Right lobe of liver (tissue), 6 donors: ENCODE measurements at regions not wholly inside any gene's neighbourhood (a gene's known extent, or its start where the extent isn't known, plus 50 kb on each side); places are given as distances from the start of the nearest gene placed in this dataset.

Experiments used
- ATAC-seq, 4 donors: fragments of 200-7000 bp; cut with Tn5 transposase; one replicate each; pipeline ENCODE4 v1.9.1; 2020; ENCODE audit warnings: mild to moderate bottlenecking in 4 of 4, moderate library complexity in 4 of 4
- DNase-seq, 3 donors: peaks; one replicate each; pipeline ENCODE4 v3.0.0-alpha.2; 2020
- H3K27ac ChIP-seq, 3 donors: fragments of 200-600 bp; one replicate each; pipeline ENCODE4 v1.8.0; 2022
- H3K27me3 ChIP-seq, 2 donors: fragments of 200-600 bp; one replicate each; pipeline ENCODE4 v1.8.0; 2022
- H3K36me3 ChIP-seq, 4 donors: fragments of 200-600 bp; sonication (generic) in 1 of 4; one replicate each; pipeline versions ENCODE4 v1.5.1 to v1.8.0; 2017 to 2022; ENCODE audit warnings: control low read depth in 1 of 4
- H3K4me1 ChIP-seq, 4 donors: fragments of 200-600 bp; sonication (generic) in 1 of 4; one replicate each; pipeline versions ENCODE4 v1.5.1 to v1.8.0; 2017 to 2022; ENCODE audit warnings: control low read depth in 1 of 4
- H3K4me3 ChIP-seq, 3 donors: fragments of 200-600 bp; one replicate each; pipeline ENCODE4 v1.8.0; 2022
- H3K9me3 ChIP-seq, 4 donors: fragments of 200-600 bp; sonication (generic) in 1 of 4; one replicate each; pipeline versions ENCODE4 v1.5.1 to v1.8.0; 2017 to 2022; ENCODE audit warnings: control low read depth in 1 of 4
- POLR2A ChIP-seq: fragments of 450-650 bp; IDR thresholded peaks from one replicate; pipeline ENCODE4 v1.6.1; 2017; ENCODE audit warnings: antibody characterized with exemption, mild to moderate bottlenecking
- WGBS: methylation state at CpG from one replicate; pipeline ENCODE4 v1.1.6; 2018; ENCODE audit warnings: low coverage, low lambda C conversion rate; ENCODE audit not compliant: insufficient coverage; ENCODE audit errors: missing lambda C conversion rate; 5-methylcytosine and 5-hydroxymethylcytosine counted together
- intact Hi-C, 2 donors: fragments of 100-400 bp; cut with DNase I; formaldehyde crosslinking; loops; one replicate each; pipeline versions ENCODE4 v1.11.2 to v1.14.1; 2022
- TF ChIP-seq, protein P1 (sequence below), 4 donors: fragments of 200-600 bp in 3 of 4; fragments of 450-650 bp in 1 of 4; IDR thresholded peaks; one replicate each; pipeline versions ENCODE4 v1.5.1 to v1.8.0; 2016 to 2022; ENCODE audit warnings: antibody characterized with exemption in 4 of 4, mild to moderate bottlenecking in 2 of 4
- donor health status: DM: no; HTN: yes; CAD: no.
- donor health status: DM: no; HTN: no; CAD: no.
- donor health status: DM: no; HTN: no; CAD: no.
- donor health status: DM: no; HTN: yes; CAD: no.
- donor health status: DM: no; HTN: yes; CAD: no.

DNA sequence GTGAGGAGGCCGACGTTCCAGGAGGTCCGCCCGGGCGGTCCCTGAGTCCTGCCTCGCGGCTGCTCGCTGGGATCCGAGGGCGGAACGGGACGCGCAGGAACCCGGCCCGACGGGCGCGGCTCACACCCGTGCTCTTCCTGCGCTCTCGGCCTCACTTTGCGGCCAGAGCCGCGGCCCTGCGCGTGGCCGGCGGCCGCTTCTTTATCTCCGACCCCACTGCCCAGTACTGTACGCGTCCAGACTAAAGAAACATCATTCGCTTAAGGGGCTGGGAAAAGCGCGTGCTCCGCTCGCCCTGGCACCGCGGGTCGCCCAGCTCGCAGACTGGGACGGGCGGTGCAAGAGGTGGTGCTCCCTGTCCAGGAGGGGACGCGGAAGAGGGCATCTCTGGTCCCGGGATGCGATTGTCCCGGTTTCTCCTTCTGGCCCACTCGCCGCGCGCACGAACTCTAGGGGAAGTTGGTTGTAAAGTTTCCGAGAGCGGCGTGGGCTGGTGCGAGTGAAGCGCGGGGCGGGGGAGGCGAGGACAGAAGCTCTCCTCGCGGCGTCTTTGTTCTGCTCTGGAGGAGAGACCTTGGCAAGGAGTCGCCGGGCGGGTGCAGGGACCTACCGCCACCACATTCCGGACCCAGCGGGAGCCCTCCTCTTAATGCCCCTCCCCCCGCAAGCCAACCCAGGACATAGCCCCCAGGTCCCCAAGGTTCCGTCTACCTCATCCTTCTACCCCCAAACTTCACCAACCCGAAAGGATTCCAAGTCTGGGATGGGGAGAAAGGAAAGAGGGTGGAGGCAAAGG lies 71.0 kb downstream of the SOX4 start:
- peak; percentile 27 to 52 (median 43) for ATAC-seq
- H3K36me3 ChIP-seq: no peaks in the 10 kb centered on the region
- DNase-seq: peak in 1 of 3 donors; percentile 25
- no peaks in the 10 kb centered on the region for H3K9me3 ChIP-seq
- WGBS: 0% methylated on average over 5 of the region's 73 CpGs
- intact Hi-C loops: no loop called here
- no peaks in the 10 kb centered on the region for H3K4me1 ChIP-seq
- peak overlapping the region; percentile 16 to 24 (median 21) for H3K4me3 ChIP-seq
- TF ChIP-seq, protein P1, sequence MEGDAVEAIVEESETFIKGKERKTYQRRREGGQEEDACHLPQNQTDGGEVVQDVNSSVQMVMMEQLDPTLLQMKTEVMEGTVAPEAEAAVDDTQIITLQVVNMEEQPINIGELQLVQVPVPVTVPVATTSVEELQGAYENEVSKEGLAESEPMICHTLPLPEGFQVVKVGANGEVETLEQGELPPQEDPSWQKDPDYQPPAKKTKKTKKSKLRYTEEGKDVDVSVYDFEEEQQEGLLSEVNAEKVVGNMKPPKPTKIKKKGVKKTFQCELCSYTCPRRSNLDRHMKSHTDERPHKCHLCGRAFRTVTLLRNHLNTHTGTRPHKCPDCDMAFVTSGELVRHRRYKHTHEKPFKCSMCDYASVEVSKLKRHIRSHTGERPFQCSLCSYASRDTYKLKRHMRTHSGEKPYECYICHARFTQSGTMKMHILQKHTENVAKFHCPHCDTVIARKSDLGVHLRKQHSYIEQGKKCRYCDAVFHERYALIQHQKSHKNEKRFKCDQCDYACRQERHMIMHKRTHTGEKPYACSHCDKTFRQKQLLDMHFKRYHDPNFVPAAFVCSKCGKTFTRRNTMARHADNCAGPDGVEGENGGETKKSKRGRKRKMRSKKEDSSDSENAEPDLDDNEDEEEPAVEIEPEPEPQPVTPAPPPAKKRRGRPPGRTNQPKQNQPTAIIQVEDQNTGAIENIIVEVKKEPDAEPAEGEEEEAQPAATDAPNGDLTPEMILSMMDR (IDR thresholded peaks at IDR 0.05): no peak
- no peak for TF ChIP-seq POLR2A
- H3K27ac ChIP-seq: no peak overlapping the region
- H3K27me3 ChIP-seq: peaks cover 0 to 14% of the 10 kb centered on the region in 2 donors

DNA sequence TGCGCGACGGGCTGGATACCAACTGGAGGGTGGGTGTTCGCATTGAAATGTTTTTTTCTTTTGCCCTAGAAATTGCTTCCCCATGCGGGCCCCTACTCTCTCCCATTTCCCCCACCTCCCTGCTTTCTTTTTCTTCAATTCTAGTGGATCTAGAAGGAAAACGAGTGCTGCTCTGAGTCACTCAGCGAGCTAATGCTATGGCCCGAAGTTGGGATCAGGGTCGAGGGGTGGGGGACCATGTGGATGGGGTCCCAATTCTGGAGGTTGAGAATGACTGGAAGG lies 71.5 kb downstream of the SOX4 start:
- DNase-seq (no peak), ATAC-seq (peak in 1 of 4 donors; percentile 12)
- Histone ChIP-seq H3K36me3 (no peaks in the 10 kb centered on the region), H3K27ac (no peak overlapping the region), H3K9me3 (no peaks in the 10 kb centered on the region), H3K4me1 (no peaks in the 10 kb centered on the region), H3K27me3 (peaks cover 0 to 14% of the 10 kb centered on the region in 2 donors), H3K4me3 (no peak overlapping the region)
- WGBS: 5% methylated on average over 9 of the region's 9 CpGs
- intact Hi-C loops: no loop called here
- TF ChIP-seq POLR2A: no peak
- TF ChIP-seq, protein P1 (IDR thresholded peaks at IDR 0.05): no peak

DNA sequence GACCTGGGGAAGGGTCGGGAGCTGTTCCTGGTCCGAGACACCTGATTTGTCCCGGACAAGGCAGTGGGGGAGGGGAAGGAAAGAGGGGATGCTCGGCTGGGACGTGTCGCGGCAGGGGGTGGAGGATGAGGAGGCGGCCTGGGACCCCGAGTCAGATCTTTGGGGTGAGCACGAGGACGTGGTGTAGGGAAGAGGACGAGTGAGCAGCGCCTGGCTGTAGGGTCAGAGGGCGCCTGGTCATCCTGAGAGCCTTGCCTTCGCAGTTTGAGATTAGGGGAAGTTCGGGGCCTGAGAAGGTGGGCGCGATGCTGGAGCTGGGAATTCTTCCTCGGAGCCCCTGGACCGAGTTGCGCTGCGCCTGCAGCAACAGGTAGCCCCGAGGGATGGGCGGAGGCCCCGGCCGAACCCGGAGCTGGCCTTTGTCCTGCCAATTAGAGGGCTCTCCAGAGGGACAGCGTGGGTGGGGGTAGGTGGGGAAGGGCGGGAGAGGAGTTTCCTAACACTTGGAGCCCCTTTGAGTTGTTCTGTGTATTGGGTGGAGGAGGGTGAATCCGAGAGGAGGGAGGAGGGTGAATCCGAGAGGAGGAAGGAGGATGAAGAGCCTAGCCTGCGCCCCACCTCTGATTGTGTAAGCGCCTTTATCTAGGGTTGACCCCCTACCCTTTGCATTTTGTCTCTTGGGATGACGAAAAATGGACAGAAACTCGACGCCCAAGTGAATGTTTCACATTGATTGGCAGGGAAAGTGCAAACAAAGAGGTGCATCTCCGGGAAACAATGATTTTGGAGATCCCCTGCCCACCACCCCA lies 72.0 kb downstream of the SOX4 start:
- ATAC-seq (peak in 2 of 4 donors; percentile 15 to 21), DNase-seq (no peak)
- Histone ChIP-seq H3K27ac (no peak overlapping the region), H3K36me3 (no peaks in the 10 kb centered on the region), H3K4me1 (no peaks in the 10 kb centered on the region), H3K27me3 (peaks cover 0 to 14% of the 10 kb centered on the region in 2 donors), H3K4me3 (peak overlapping the region in 1 of 3 donors; percentile 3), H3K9me3 (no peaks in the 10 kb centered on the region)
- TF ChIP-seq POLR2A: no peak
- TF ChIP-seq, protein P1 (IDR thresholded peaks at IDR 0.05): no peak
- intact Hi-C loops: no loop called here
- WGBS: 2% methylated on average over 27 of the region's 37 CpGs

DNA sequence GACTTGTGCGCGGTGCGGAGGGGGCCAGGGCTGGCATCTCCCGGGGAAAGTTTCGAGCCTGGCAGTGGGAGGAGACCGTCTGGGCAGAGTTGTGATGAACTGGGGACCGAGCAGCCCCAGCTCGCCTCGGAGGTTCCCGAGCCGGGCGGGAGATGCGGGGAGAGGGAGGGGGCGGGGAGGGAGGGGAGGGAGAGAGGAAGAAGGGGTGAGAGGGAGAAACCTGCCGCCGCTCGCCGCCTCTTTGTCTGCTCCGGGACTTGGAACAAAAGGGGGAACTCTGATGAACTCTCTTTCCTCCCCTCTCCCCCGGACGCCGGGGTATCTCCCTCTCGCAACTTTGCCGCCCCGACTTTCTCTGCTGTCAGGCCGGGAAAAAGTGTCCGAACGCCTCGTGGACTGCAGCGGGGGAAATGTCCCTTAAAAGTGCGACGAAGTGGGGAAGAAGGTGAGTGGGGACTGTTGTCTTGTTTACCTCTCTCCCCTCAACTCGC lies 72.7 kb downstream of the SOX4 start:
- peaks cover 0 to 14% of the 10 kb centered on the region in 2 donors for H3K27me3 ChIP-seq
- no peak for TF ChIP-seq POLR2A
- H3K27ac ChIP-seq: no peak overlapping the region
- peak overlapping the region in 2 of 3 donors; percentile 3 to 4 for H3K4me3 ChIP-seq
- no peaks in the 10 kb centered on the region for H3K9me3 ChIP-seq
- DNase-seq (peak in 1 of 3 donors; percentile 25), ATAC-seq (peak in 2 of 4 donors; percentile 26 to 33)
- whole genome bisulfite sequencing: 2% methylated on average over 14 of the region's 33 CpGs
- H3K36me3 ChIP-seq: no peaks in the 10 kb centered on the region
- H3K4me1 ChIP-seq: no peaks in the 10 kb centered on the region
- intact Hi-C loops: no loop called here
